PC-3 (cell line): ENCODE measurements at regions not wholly inside any gene's neighbourhood (a gene's known extent, or its start where the extent isn't known, plus 50 kb on each side); places are given as distances from the start of the nearest gene placed in this dataset.

ENCODE experiments used
- ATAC-seq: fragments of 200-7000 bp; cut with Tn5 transposase; 2 replicates; pipeline ENCODE4 v1.9.1; 2020; ENCODE audit warnings: mild to moderate bottlenecking, moderate library complexity
- BruUV-seq: library from RNA; stranded (reverse); fragments of 400-500 nt; replicated peaks from 2 replicates; lab custom pipeline; 2021; lab: Mats Ljungman, UMichigan
- CTCF ChIA-PET: fragments of 300-600 bp; sonication (Branson Sonifier 250); formaldehyde crosslinking; loops from one replicate; lab custom pipeline; 2022; ENCODE audit warnings: antibody characterized with exemption; lab: Charles Lee
- POLR2A ChIA-PET: fragments of 300-600 bp; sonication (Branson Sonifier 250); formaldehyde crosslinking; loops from one replicate; lab custom pipeline; 2022; ENCODE audit warnings: antibody characterized with exemption; ENCODE audit not compliant: unreplicated experiment; lab: Charles Lee
- DNase-seq: peaks from one replicate; pipeline ENCODE4 v3.0.0-alpha.2; 2015
- H2AFZ ChIP-seq: fragments of 300-600 bp; sonication (generic); 2 replicates; pipeline ENCODE4 v1.6.0; 2016; ENCODE audit warnings: antibody characterized with exemption, low read length
- H3F3A ChIP-seq: fragments of 300-600 bp; sonication (generic); one replicate; pipeline ENCODE4 v1.6.0; 2017; ENCODE audit warnings: antibody characterized with exemption, low read length, control low read depth, mild to moderate bottlenecking; ENCODE audit not compliant: unreplicated experiment
- H3K27ac ChIP-seq: fragments of 300-600 bp; sonication (generic); 2 replicates; pipeline ENCODE4 v1.5.1; 2016; ENCODE audit warnings: mild to moderate bottlenecking, low read length
- H3K27me3 ChIP-seq: fragments of 300-600 bp; sonication (generic); 2 replicates; pipeline ENCODE4 v1.6.1; 2016; ENCODE audit warnings: low read length, mixed read lengths
- H3K36me3 ChIP-seq: fragments of 300-600 bp; sonication (generic); 2 replicates; pipeline ENCODE4 v1.6.1; 2016; ENCODE audit warnings: low read depth, mixed run types, low read length, mixed read lengths
- H3K4me1 ChIP-seq: fragments of 300-600 bp; sonication (generic); 2 replicates; pipeline ENCODE4 v1.5.1; 2016; ENCODE audit warnings: low read length; ENCODE audit not compliant: insufficient read depth
- H3K4me2 ChIP-seq: fragments of 300-600 bp; sonication (generic); 2 replicates; pipeline ENCODE4 v1.6.0; 2016; ENCODE audit warnings: low read length
- H3K4me3 ChIP-seq: fragments of 300-600 bp; sonication (generic); 2 replicates; pipeline ENCODE4 v1.5.1; 2016; ENCODE audit warnings: mild to moderate bottlenecking, low read length, mixed read lengths
- H3K79me2 ChIP-seq: fragments of 300-600 bp; sonication (generic); 2 replicates; pipeline ENCODE4 v1.6.1; 2017; ENCODE audit warnings: low read length, mixed read lengths
- H3K9ac ChIP-seq: fragments of 300-600 bp; sonication (generic); 2 replicates; pipeline ENCODE4 v1.6.0; 2016; ENCODE audit warnings: mild to moderate bottlenecking, low read length
- H3K9me2 ChIP-seq: fragments of 300-600 bp; sonication (generic); replicated peaks from 2 replicates; pipeline ENCODE4 v1.6.1; 2016; ENCODE audit warnings: mixed run types, low read length, mixed read lengths
- H3K9me3 ChIP-seq: fragments of 300-600 bp; sonication (generic); 2 replicates; pipeline ENCODE4 v1.6.1; 2016; ENCODE audit warnings: low read length, mixed read lengths
- H4K20me1 ChIP-seq: fragments of 300-600 bp; sonication (generic); 2 replicates; pipeline ENCODE4 v1.6.1; 2016; ENCODE audit warnings: low read length, mixed read lengths
- EZH2 ChIP-seq: fragments of 300-600 bp; sonication (generic); IDR thresholded peaks from one replicate; pipeline ENCODE4 v1.6.1; 2017; ENCODE audit warnings: antibody characterized with exemption, mild to moderate bottlenecking, low read length; ENCODE audit not compliant: unreplicated experiment
- EZH2phosphoT487 ChIP-seq: fragments of 300-600 bp; sonication (generic); IDR thresholded peaks from 2 replicates; pipeline ENCODE4 v1.6.1; 2018; ENCODE audit warnings: mild to moderate bottlenecking, antibody characterized with exemption, low read length, borderline replicate concordance
- intact Hi-C: fragments of 100-400 bp; cut with micrococcal nuclease; formaldehyde crosslinking; loops from 2 replicates; pipeline ENCODE4 v1.9.0; 2023
- TF ChIP-seq, protein P1 (sequence below): fragments of 300-600 bp; sonication (generic); conservative IDR thresholded peaks from 2 replicates; pipeline ENCODE4 v1.5.1; 2017; ENCODE audit warnings: antibody characterized with exemption, low read depth, mild to moderate bottlenecking, low read length

DNA sequence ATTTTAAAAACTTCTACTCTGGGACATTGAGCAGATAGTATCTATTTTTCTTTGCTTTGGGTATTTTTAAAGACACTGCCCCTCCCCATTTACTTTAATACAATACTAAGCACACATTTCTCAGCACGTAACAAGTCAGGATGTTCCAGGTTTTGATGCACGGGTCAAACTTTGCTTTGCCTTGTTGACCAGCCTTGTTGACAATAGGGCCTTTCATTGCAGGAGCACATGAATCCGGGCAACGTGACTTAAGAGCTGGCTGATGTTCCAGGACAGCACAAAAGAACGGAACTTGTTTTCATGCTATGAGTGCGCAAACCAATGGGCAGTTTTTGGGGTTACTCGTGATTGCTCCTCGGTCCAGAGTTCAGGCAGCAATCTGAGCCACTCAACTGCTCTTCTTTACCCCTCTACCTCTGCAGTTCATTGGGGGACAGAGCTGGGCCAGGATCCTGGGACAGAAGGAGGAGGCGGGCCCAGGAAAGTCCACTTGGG is 78.6 kb upstream of the SLC22A16 start:
- no peak overlapping the region for H3K4me2 ChIP-seq
- ATAC-seq (peak; percentile 40; the same call in 1 of the 2 replicates), DNase-seq (peak; percentile 27)
- no peaks in the 10 kb centered on the region for H3K27me3 ChIP-seq
- no peaks in the 10 kb centered on the region; the same call in 1 of the 2 replicates for H3K36me3 ChIP-seq
- no peaks in the 10 kb centered on the region for H3K4me1 ChIP-seq
- H3K9ac ChIP-seq, result no peak overlapping the region
- no peaks in the 10 kb centered on the region for H3F3A ChIP-seq
- peak overlapping the region; percentile 17; the same call in 1 of the 2 replicates for H2AFZ ChIP-seq
- no peaks in the 10 kb centered on the region for H3K79me2 ChIP-seq
- no peaks in the 10 kb centered on the region for H4K20me1 ChIP-seq
- no peak for TF ChIP-seq EZH2
- TF ChIP-seq EZH2phosphoT487, result no peak
- TF ChIP-seq, protein P1, sequence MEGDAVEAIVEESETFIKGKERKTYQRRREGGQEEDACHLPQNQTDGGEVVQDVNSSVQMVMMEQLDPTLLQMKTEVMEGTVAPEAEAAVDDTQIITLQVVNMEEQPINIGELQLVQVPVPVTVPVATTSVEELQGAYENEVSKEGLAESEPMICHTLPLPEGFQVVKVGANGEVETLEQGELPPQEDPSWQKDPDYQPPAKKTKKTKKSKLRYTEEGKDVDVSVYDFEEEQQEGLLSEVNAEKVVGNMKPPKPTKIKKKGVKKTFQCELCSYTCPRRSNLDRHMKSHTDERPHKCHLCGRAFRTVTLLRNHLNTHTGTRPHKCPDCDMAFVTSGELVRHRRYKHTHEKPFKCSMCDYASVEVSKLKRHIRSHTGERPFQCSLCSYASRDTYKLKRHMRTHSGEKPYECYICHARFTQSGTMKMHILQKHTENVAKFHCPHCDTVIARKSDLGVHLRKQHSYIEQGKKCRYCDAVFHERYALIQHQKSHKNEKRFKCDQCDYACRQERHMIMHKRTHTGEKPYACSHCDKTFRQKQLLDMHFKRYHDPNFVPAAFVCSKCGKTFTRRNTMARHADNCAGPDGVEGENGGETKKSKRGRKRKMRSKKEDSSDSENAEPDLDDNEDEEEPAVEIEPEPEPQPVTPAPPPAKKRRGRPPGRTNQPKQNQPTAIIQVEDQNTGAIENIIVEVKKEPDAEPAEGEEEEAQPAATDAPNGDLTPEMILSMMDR, result no peak
- ChIA-PET POLR2A (no interaction called here), CTCF (no interaction called here)
- H3K27ac ChIP-seq, result peak overlapping the region; percentile 75
- H3K9me2 ChIP-seq, result no peaks in the 10 kb centered on the region
- no peak overlapping the region for H3K4me3 ChIP-seq
- no TSS peak for BruUV-seq
- intact Hi-C loops, result no loop called here
- no peaks in the 10 kb centered on the region for H3K9me3 ChIP-seq

DNA sequence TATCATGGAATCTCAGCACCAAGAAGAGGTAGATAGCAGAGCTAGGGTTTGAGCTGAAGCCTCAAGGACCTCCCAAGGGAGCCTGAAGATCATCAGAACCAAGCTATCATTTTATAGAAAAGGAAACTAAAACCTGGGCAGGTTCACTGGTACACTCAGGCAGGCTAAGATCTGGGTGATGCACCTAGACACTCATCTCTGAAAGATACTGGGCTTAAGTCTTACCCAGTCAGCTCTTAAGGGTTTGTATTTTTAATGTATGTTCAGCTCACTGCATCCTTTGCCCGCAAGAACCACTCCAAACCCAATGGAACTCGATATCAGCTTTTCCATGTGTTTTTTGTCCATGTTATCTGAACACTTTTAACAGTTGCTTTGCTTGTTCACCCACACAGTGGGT is 78.0 kb upstream of the SLC22A16 start:
- Histone ChIP-seq H3K4me1 (no peaks in the 10 kb centered on the region), H3K79me2 (no peaks in the 10 kb centered on the region), H3K4me2 (no peak overlapping the region), H3K9ac (peak overlapping the region; percentile 40; the same call in 1 of the 2 replicates), H3K9me2 (no peaks in the 10 kb centered on the region), H4K20me1 (no peaks in the 10 kb centered on the region), H2AFZ (peak overlapping the region; percentile 17; the same call in 1 of the 2 replicates), H3K27ac (peak overlapping the region; percentile 75), H3K36me3 (no peaks in the 10 kb centered on the region; the same call in 1 of the 2 replicates), H3K9me3 (no peaks in the 10 kb centered on the region), H3K27me3 (no peaks in the 10 kb centered on the region), H3F3A (no peaks in the 10 kb centered on the region), H3K4me3 (no peak overlapping the region)
- intact Hi-C loops, result no loop called here
- ChIA-PET CTCF (no interaction called here), POLR2A (no interaction called here)
- BruUV-seq, result no TSS peak
- ATAC-seq (no peak; the same call in 1 of the 2 replicates), DNase-seq (no peak)
- TF ChIP-seq EZH2 (no peak), EZH2phosphoT487 (no peak)
- TF ChIP-seq, protein P1, result no peak

DNA sequence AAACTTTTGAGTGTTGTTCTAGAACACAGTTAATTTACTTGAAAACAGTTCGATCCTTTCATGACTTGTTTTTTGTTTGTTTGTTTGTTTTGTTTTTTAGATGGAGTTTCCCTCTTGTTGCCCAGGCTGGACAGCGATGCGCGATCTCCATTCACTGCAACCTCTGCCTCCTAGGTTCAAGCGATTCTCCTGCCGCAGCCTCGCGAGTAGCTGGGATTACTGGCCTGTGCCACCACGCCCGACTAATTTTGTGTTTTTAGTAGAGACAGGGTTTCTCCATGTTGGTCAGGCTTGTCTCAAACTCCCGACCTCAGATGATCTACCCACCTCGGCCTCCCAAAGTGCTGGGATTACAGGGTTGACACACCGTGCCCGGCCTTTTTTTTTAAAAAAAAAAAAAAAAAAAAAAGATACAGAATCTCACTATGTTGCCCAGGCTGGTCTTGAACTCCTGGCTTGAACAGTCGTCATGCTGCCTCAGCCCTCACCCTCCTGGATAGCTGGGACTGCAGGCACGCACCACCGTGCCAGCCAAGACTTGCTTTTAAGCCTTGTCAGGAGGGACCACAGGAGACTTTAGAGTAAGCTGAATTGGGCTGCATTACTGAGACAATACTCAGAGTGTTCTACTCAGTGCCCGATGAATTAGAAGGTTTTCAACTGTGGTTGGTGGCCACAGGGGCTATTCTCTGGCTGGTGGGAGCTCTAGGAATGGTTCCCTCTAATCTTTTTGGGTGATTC is 76.7 kb upstream of the SLC22A16 start:
- peaks cover 2% of the 10 kb centered on the region for H3F3A ChIP-seq
- ChIA-PET CTCF (no interaction called here), POLR2A (no interaction called here)
- no peak overlapping the region for H2AFZ ChIP-seq
- H3K27ac ChIP-seq, result no peak overlapping the region
- no peaks in the 10 kb centered on the region for H4K20me1 ChIP-seq
- H3K9ac ChIP-seq, result no peak overlapping the region
- TF ChIP-seq EZH2phosphoT487 (no peak), EZH2 (no peak)
- TF ChIP-seq, protein P1, result no peak
- BruUV-seq, result no TSS peak
- H3K4me1 ChIP-seq, result peaks cover 7% of the 10 kb centered on the region
- no peaks in the 10 kb centered on the region for H3K27me3 ChIP-seq
- no peaks in the 10 kb centered on the region; the same call in 1 of the 2 replicates for H3K36me3 ChIP-seq
- no peak overlapping the region for H3K4me3 ChIP-seq
- intact Hi-C loops, result no loop called here
- H3K4me2 ChIP-seq, result no peak overlapping the region
- no peaks in the 10 kb centered on the region for H3K9me2 ChIP-seq
- no peak for ATAC-seq
- no peak for DNase-seq
- no peaks in the 10 kb centered on the region for H3K79me2 ChIP-seq
- H3K9me3 ChIP-seq, result no peaks in the 10 kb centered on the region
